SK-N-MC (cell line): ENCODE measurements at regions not wholly inside any gene's neighbourhood (a gene's known extent, or its start where the extent isn't known, plus 50 kb on each side); places are given as distances from the start of the nearest gene placed in this dataset.

Source experiments
- DNase-seq: peaks from one replicate; pipeline ENCODE4 v3.0.0-alpha.2; 2011; ENCODE audit warnings: low read depth, low spot score
- H3K27ac ChIP-seq: fragments of 200-600 bp; sonication (generic); 2 replicates; pipeline ENCODE4 v1.5.1; 2016; ENCODE audit warnings: mixed run types
- H3K36me3 ChIP-seq: fragments of 200-600 bp; sonication (generic); 2 replicates; pipeline ENCODE4 v1.6.1; 2017; ENCODE audit warnings: antibody characterized with exemption, low read length, mixed read lengths; ENCODE audit not compliant: insufficient read depth
- H3K4me3 ChIP-seq: fragments of 200-600 bp; sonication (generic); 2 replicates; pipeline ENCODE4 v1.5.1; 2016
- H3K9ac ChIP-seq: fragments of 200-600 bp; sonication (generic); 2 replicates; pipeline ENCODE4 v1.8.0; 2017; ENCODE audit warnings: mixed run types, mixed read lengths; ENCODE audit not compliant: insufficient read length
- H3K9me3 ChIP-seq: fragments of 200-600 bp; sonication (generic); 2 replicates; pipeline ENCODE4 v1.6.1; 2017; ENCODE audit warnings: low read depth, mild to moderate bottlenecking, antibody characterized with exemption, low read length, moderate library complexity, mixed read lengths
- EZH2 ChIP-seq: fragments of 200-600 bp; sonication (generic); IDR thresholded peaks from one replicate; pipeline ENCODE4 v1.6.1; 2017; ENCODE audit warnings: antibody characterized with exemption
- FOXP2 ChIP-seq: optimal IDR thresholded peaks from 2 replicates; pipeline ENCODE3; 2011; ENCODE audit warnings: mild to moderate bottlenecking, moderate library complexity; ENCODE audit not compliant: insufficient read depth; ENCODE audit errors: extremely low read length, control extremely low read depth
- POLR2AphosphoS5 ChIP-seq: IDR thresholded peaks from 2 replicates; pipeline ENCODE4 v1.6.1; 2012; ENCODE audit warnings: mild to moderate bottlenecking, low read depth, low read length, borderline replicate concordance

GRCh38 chrX:131951166-131951565, 71.9 kb upstream of the STK26 start:
- Histone ChIP-seq H3K9me3 (no peaks in the 10 kb centered on the region), H3K36me3 (no peaks in the 10 kb centered on the region), H3K9ac (no peak overlapping the region), H3K27ac (no peak overlapping the region), H3K4me3 (no peak overlapping the region)
- no peak for DNase-seq
- TF ChIP-seq POLR2AphosphoS5 (no peak), EZH2 (no peak), FOXP2 (no peak)

- Histone ChIP-seq H3K27ac (no peak overlapping the region), H3K36me3 (no peaks in the 10 kb centered on the region), H3K9ac (no peak overlapping the region), H3K4me3 (no peak overlapping the region), H3K9me3 (no peaks in the 10 kb centered on the region)
- DNase-seq = no peak
- TF ChIP-seq FOXP2 (no peak), EZH2 (no peak), POLR2AphosphoS5 (no peak)
These were observed 67.9 kb upstream of the STK26 start for GRCh38 chrX:131955099-131955777.

- no peaks in the 10 kb centered on the region for H3K36me3 ChIP-seq
- no peaks in the 10 kb centered on the region for H3K9me3 ChIP-seq
- H3K9ac ChIP-seq = no peak overlapping the region
- H3K27ac ChIP-seq = no peak overlapping the region
- DNase-seq = no peak
- TF ChIP-seq POLR2AphosphoS5 = no peak
- TF ChIP-seq FOXP2 = no peak
- no peak for TF ChIP-seq EZH2
- no peak overlapping the region for H3K4me3 ChIP-seq
These were observed 64.4 kb upstream of the STK26 start for GRCh38 chrX:131958724-131959123.

GRCh38 chrX:131970347-131970746, 52.8 kb upstream of the STK26 start:
- Histone ChIP-seq H3K9ac (no peak overlapping the region), H3K27ac (no peak overlapping the region), H3K4me3 (no peak overlapping the region), H3K36me3 (no peaks in the 10 kb centered on the region), H3K9me3 (no peaks in the 10 kb centered on the region)
- TF ChIP-seq FOXP2 (no peak), EZH2 (no peak), POLR2AphosphoS5 (no peak)
- DNase-seq = no peak
